ENCODE measurements at regions not wholly inside any gene's neighbourhood (a gene's known extent, or its start where the extent isn't known, plus 50 kb on each side); places are given as distances from the start of the nearest gene placed in this dataset.

- TF ChIP-seq FOXM1 (IDR thresholded peaks at IDR 0.05; ENCODE audit: borderline replicate concordance, low read depth) (no peak), EGR1 (IDR thresholded peaks at IDR 0.05) (no peak), ZBTB7A (IDR thresholded peaks at IDR 0.05; ENCODE audit: low read depth) (no peak), MAX (IDR thresholded peaks at IDR 0.05) (no peak), EP300 (IDR thresholded peaks at IDR 0.05; ENCODE audit: borderline replicate concordance) (no peak), YY1 (IDR thresholded peaks at IDR 0.05; ENCODE audit: low read depth) (no peak), USF1 (IDR thresholded peaks at IDR 0.05) (no peak), CEBPB (IDR thresholded peaks at IDR 0.05) (no peak), TAF1 (IDR thresholded peaks at IDR 0.05; ENCODE audit: low read depth) (no peak), REST (IDR thresholded peaks at IDR 0.05; ENCODE audit: low read depth) (no peak), RAD21 (IDR thresholded peaks at IDR 0.05; ENCODE audit: low read depth) (no peak)
Observed at GRCh38 chr4:87718217-87718835, 68.2 kb downstream of the DMP1 start.

Measured in Ishikawa (cell line).